ENCODE measurements at regions not wholly inside any gene's neighbourhood (a gene's known extent, or its start where the extent isn't known, plus 50 kb on each side); places are given as distances from the start of the nearest gene placed in this dataset.

DNA sequence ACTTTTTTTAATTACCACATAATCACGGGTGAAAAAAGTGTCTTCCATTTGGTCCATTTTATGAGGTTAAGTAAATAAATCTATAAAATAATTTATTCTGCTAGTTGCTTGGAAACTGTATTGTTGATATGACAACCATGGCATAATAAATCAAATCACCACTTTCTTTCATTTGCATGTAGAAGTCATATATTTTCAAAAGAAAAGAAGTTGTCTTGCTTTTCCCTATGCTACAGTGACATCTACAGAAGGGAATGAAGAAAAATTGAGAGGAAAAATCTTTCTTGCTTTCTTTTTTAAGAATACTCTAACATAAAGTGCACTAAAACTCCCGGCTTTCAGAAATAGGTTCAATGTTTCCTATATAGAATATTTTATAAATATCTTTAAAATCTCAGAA is 228.5 kb downstream of the ZBBX start:
- TF ChIP-seq, protein P1, sequence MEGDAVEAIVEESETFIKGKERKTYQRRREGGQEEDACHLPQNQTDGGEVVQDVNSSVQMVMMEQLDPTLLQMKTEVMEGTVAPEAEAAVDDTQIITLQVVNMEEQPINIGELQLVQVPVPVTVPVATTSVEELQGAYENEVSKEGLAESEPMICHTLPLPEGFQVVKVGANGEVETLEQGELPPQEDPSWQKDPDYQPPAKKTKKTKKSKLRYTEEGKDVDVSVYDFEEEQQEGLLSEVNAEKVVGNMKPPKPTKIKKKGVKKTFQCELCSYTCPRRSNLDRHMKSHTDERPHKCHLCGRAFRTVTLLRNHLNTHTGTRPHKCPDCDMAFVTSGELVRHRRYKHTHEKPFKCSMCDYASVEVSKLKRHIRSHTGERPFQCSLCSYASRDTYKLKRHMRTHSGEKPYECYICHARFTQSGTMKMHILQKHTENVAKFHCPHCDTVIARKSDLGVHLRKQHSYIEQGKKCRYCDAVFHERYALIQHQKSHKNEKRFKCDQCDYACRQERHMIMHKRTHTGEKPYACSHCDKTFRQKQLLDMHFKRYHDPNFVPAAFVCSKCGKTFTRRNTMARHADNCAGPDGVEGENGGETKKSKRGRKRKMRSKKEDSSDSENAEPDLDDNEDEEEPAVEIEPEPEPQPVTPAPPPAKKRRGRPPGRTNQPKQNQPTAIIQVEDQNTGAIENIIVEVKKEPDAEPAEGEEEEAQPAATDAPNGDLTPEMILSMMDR (IDR thresholded peaks at IDR 0.05): no peak
- DNase-seq (ENCODE audit: low spot score) (no peak), ATAC-seq (ENCODE audit: insufficient number of reproducible peaks, low FRiP score, low read depth) (no peak)

DNA sequence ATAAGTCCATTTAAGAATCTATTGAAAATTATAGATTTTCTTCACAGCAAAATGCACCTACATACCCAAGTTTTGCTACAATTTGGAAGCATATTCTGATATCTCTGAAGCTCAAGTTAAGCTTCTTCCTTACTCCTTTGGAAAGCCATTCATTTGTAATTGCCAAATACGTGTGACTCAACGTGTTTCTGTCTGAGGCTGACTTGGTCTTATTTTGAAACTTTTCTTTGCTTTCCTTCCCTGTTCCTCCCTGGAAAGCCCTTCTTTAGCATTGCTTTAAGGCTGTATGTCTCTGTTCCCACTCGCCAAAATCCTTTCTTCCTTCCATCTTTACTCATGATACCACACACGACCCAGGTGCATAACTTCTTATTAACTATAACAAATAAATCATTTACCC is 232.0 kb downstream of the ZBBX start:
- Histone ChIP-seq H3K9me3 (no peaks in the 10 kb centered on the region), H3K4me3 (no peak overlapping the region), H3K27ac (no peak overlapping the region), H3K36me3 (no peaks in the 10 kb centered on the region), H3K4me1 (ENCODE audit: control insufficient read depth in 1 of 2, low read depth in 2 of 2) (no peaks in the 10 kb centered on the region), H3K27me3 (replicated peaks; ENCODE audit: insufficient read depth) (no peaks in the 10 kb centered on the region)
- TF ChIP-seq, protein P1 (IDR thresholded peaks at IDR 0.05): no peak
- DNase-seq (ENCODE audit: low spot score): no peak
- ATAC-seq (ENCODE audit: insufficient number of reproducible peaks, low FRiP score, low read depth): no peak

More for the DNA sequence above, 228.5 kb downstream of the ZBBX start:
- Histone ChIP-seq H3K27me3 (replicated peaks; ENCODE audit: insufficient read depth) (no peaks in the 10 kb centered on the region), H3K27ac (no peak overlapping the region), H3K9me3 (no peaks in the 10 kb centered on the region), H3K4me1 (ENCODE audit: control insufficient read depth in 1 of 2, low read depth in 2 of 2) (no peaks in the 10 kb centered on the region), H3K4me3 (no peak overlapping the region), H3K36me3 (no peaks in the 10 kb centered on the region)

DNA sequence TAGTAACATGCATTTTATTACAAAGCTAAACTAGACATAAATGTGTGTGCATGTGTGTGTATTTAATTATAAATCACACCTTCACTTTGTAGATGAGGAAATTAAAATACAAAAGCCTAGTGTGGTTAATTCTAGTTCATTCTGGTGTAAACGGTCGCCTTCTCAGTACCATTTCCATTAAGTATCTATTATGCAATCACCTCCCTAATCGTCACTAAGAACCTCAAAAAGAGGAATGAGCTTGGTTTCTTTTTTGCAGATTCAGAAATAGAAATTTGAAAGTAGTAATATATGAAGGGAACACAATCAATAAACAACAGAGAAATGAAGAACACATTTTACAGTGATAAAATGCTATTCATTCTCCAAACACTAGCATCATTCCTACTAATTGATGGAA is 233.2 kb downstream of the ZBBX start:
- H3K9me3 ChIP-seq: no peaks in the 10 kb centered on the region
- H3K4me1 ChIP-seq (ENCODE audit: control insufficient read depth in 1 of 2, low read depth in 2 of 2): no peaks in the 10 kb centered on the region
- H3K27me3 ChIP-seq (replicated peaks; ENCODE audit: insufficient read depth): no peaks in the 10 kb centered on the region
- TF ChIP-seq, protein P1 (IDR thresholded peaks at IDR 0.05): no peak
- H3K36me3 ChIP-seq: no peaks in the 10 kb centered on the region
- no peak overlapping the region for H3K4me3 ChIP-seq
- DNase-seq (ENCODE audit: low spot score): no peak
- ATAC-seq (ENCODE audit: insufficient number of reproducible peaks, low FRiP score, low read depth): no peak
- no peak overlapping the region for H3K27ac ChIP-seq

DNA sequence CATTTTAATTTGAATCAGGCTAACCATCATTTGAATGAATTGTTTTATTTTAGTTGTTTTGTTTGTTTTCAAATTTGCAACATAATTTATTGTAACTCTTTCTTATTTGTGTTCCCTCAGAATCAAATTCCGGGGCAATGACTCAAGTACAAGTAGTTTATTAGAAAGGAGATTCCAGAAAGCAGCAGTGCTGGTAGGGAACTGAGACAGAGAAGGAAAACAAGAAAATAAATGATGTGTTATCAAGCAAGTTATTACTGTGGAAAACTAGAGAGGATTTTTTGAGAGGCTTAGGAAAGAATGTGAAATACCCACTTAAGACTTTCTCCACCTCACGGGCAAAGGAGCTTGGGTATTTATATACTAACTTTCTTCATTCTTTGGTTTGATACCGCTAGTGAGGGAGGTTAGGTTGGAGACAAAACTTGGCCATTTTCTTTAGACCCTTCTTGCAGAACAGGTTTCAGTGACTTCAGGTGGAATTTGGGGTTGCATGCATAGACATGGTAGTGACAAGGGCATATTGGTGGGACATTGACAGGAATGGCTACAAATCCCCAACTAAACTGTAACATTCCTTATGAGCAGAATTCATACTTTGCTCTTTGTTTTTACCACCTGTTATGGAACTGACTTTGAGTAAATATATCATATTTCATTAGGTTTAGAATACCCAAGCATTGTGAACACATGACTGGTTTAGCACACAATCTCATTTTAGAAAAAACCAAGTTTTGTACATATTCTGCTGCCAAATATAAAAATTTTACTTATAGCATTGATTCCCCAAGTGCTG is 254.3 kb downstream of the ZBBX start:
- Histone ChIP-seq H3K9me3 (no peaks in the 10 kb centered on the region), H3K27ac (no peak overlapping the region), H3K4me3 (no peak overlapping the region), H3K4me1 (ENCODE audit: control insufficient read depth in 1 of 2, low read depth in 2 of 2) (no peaks in the 10 kb centered on the region), H3K27me3 (replicated peaks; ENCODE audit: insufficient read depth) (no peaks in the 10 kb centered on the region), H3K36me3 (no peaks in the 10 kb centered on the region)
- ATAC-seq (ENCODE audit: insufficient number of reproducible peaks, low FRiP score, low read depth) (no peak), DNase-seq (ENCODE audit: low spot score) (no peak)
- TF ChIP-seq, protein P1 (IDR thresholded peaks at IDR 0.05): no peak

DNA sequence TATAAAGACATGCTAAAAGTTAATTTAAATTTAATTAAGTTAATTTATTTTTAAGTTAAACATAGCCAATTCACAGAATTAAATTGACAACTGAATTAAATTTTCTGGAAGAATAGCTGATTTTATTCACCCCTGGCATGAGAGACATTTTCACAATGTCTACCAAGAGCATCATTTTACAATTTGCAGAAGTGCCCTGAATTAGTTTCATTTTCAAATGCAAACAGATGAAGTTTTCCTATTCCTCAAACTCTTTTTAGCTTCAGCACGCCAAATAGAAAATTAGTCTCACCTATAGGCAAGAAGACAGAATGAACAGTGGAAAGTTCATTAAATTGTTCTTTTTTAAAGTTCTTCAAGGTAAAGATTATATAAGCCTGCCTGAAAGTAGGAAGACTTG is 259.3 kb downstream of the ZBBX start:
- Histone ChIP-seq H3K4me1 (ENCODE audit: control insufficient read depth in 1 of 2, low read depth in 2 of 2) (no peaks in the 10 kb centered on the region), H3K9me3 (no peaks in the 10 kb centered on the region), H3K27me3 (replicated peaks; ENCODE audit: insufficient read depth) (no peaks in the 10 kb centered on the region), H3K4me3 (no peak overlapping the region), H3K27ac (no peak overlapping the region), H3K36me3 (no peaks in the 10 kb centered on the region)
- DNase-seq (ENCODE audit: low spot score) (no peak), ATAC-seq (ENCODE audit: insufficient number of reproducible peaks, low FRiP score, low read depth) (no peak)
- TF ChIP-seq, protein P1 (IDR thresholded peaks at IDR 0.05): no peak
